IMR-90 (cell line): ENCODE measurements at regions not wholly inside any gene's neighbourhood (a gene's known extent, or its start where the extent isn't known, plus 50 kb on each side); places are given as distances from the start of the nearest gene placed in this dataset.

Experiments
- ATAC-seq: fragments of 200-7000 bp; cut with Tn5 transposase; 2 replicates; pipeline ENCODE4 v1.9.1; 2020; ENCODE audit warnings: low read depth, mild to moderate bottlenecking, moderate library complexity
- BruUV-seq: library from RNA; stranded (reverse); fragments of 400-500 nt; replicated peaks from 2 replicates; lab custom pipeline; 2021; lab: Mats Ljungman, UMichigan
- CTCF ChIA-PET: fragments of 300-600 bp; formaldehyde crosslinking; extraction: SDS; loops from one replicate; lab custom pipeline; 2021; ENCODE audit warnings: antibody characterized with exemption; lab: Yijun Ruan, JAX
- POLR2A ChIA-PET: fragments of 300-600 bp; sonication (Branson Sonifier 250); formaldehyde crosslinking; loops from one replicate; lab custom pipeline; 2022; ENCODE audit warnings: antibody characterized with exemption; ENCODE audit not compliant: unreplicated experiment; lab: Charles Lee
- DNase-seq: peaks from one replicate; pipeline ENCODE4 v3.0.0; 2013
- H2AFZ ChIP-seq: replicated peaks from 2 replicates; pipeline ENCODE3; 2013; ENCODE audit warnings: low read length, mild to moderate bottlenecking; ENCODE audit not compliant: poor library complexity
- H2AK5ac ChIP-seq: 2 replicates; pipeline ENCODE4 v1.6.1; 2013; ENCODE audit warnings: low read depth, low read length, inconsistent platforms
- H2AK9ac ChIP-seq: replicated peaks from 2 replicates; pipeline ENCODE3; 2013; ENCODE audit warnings: mild to moderate bottlenecking, low read depth, low read length, moderate library complexity; ENCODE audit not compliant: poor library complexity
- H2BK120ac ChIP-seq: 2 replicates; pipeline ENCODE4 v1.6.1; 2013; ENCODE audit warnings: low read depth, low read length, inconsistent platforms
- H2BK15ac ChIP-seq: 3 replicates; pipeline ENCODE4 v1.6.1; 2013; ENCODE audit warnings: low read depth, low read length, inconsistent platforms
- H2BK20ac ChIP-seq: 2 replicates; pipeline ENCODE4 v1.6.1; 2013; ENCODE audit warnings: low read depth, mild to moderate bottlenecking, inconsistent platforms, low read length, moderate library complexity
- H2BK5ac ChIP-seq: 2 replicates; pipeline ENCODE4 v1.6.1; 2013; ENCODE audit warnings: mild to moderate bottlenecking, low read depth, low read length, inconsistent platforms; ENCODE audit not compliant: poor library complexity, severe bottlenecking
- H3K14ac ChIP-seq: replicated peaks from 2 replicates; pipeline ENCODE4 v1.6.1; 2013; ENCODE audit warnings: low read depth, low read length, inconsistent platforms
- H3K18ac ChIP-seq: 2 replicates; pipeline ENCODE4 v1.6.1; 2013; ENCODE audit warnings: low read depth, low read length, control low read depth
- H3K23ac ChIP-seq: 2 replicates; pipeline ENCODE4 v1.6.1; 2013; ENCODE audit warnings: low read depth, low read length, inconsistent platforms
- H3K27ac ChIP-seq: 2 replicates; pipeline ENCODE4 v1.5.1; 2013; ENCODE audit warnings: mild to moderate bottlenecking, control low read depth, low read length; ENCODE audit not compliant: insufficient read depth
- H3K27me3 ChIP-seq: 2 replicates; pipeline ENCODE4 v1.6.1; 2013; ENCODE audit warnings: low read length; ENCODE audit not compliant: control insufficient read depth, insufficient read depth
- H3K36me3 ChIP-seq: 2 replicates; pipeline ENCODE4 v1.6.1; 2013; ENCODE audit warnings: low read length, mixed read lengths; ENCODE audit not compliant: control insufficient read depth, insufficient read depth
- H3K4ac ChIP-seq: 2 replicates; pipeline ENCODE4 v1.6.1; 2013; ENCODE audit warnings: low read depth, low read length, inconsistent platforms
- H3K4me1 ChIP-seq: 2 replicates; pipeline ENCODE4 v1.6.1; 2013; ENCODE audit warnings: low read length, mixed read lengths; ENCODE audit not compliant: control insufficient read depth, insufficient read depth
- H3K4me2 ChIP-seq: 2 replicates; pipeline ENCODE4 v1.6.1; 2013; ENCODE audit warnings: low read depth, mild to moderate bottlenecking, control low read depth, low read length, moderate library complexity
- H3K4me3 ChIP-seq: 2 replicates; pipeline ENCODE4 v1.5.1; 2013; ENCODE audit warnings: low read depth, mild to moderate bottlenecking, control low read depth, low read length, moderate library complexity; ENCODE audit not compliant: insufficient read depth
- H3K56ac ChIP-seq: 2 replicates; pipeline ENCODE4 v1.6.1; 2013; ENCODE audit warnings: low read length, inconsistent platforms; ENCODE audit not compliant: insufficient read depth; ENCODE audit errors: extremely low read depth
- H3K79me1 ChIP-seq, 2 experiments: 2 replicates each; pipeline ENCODE4 v1.6.1; 2013; ENCODE audit warnings: low read length in 2 of 2, inconsistent platforms in 1 of 2, low read depth in 1 of 2
- H3K9ac ChIP-seq: 2 replicates; pipeline ENCODE4 v1.6.1; 2013; ENCODE audit warnings: low read depth, low read length, control low read depth
- H3K9me1 ChIP-seq: 2 replicates; pipeline ENCODE4 v1.6.1; 2013; ENCODE audit warnings: low read length, inconsistent platforms; ENCODE audit not compliant: insufficient read depth
- H3K9me3 ChIP-seq: 2 replicates; pipeline ENCODE4 v1.6.1; 2013; ENCODE audit warnings: low read length; ENCODE audit not compliant: control insufficient read depth, insufficient read depth
- H4K20me1 ChIP-seq: 2 replicates; pipeline ENCODE4 v1.6.1; 2013; ENCODE audit warnings: low read length, inconsistent platforms; ENCODE audit not compliant: insufficient read depth
- H4K5ac ChIP-seq: 2 replicates; pipeline ENCODE4 v1.6.1; 2013; ENCODE audit warnings: mild to moderate bottlenecking, low read depth, low read length, control low read depth
- H4K8ac ChIP-seq, 2 experiments: 2 replicates each; pipeline ENCODE4 v1.6.1; 2013; ENCODE audit warnings: low read depth in 2 of 2, low read length in 2 of 2, control low read depth in 1 of 2, inconsistent platforms in 1 of 2
- H4K91ac ChIP-seq: 2 replicates; pipeline ENCODE4 v1.6.1; 2013; ENCODE audit warnings: low read depth, low read length, inconsistent platforms; ENCODE audit not compliant: insufficient read depth
- BHLHE40 ChIP-seq: fragments of 150-350 bp; IDR thresholded peaks from 2 replicates; pipeline ENCODE4 v1.6.1; 2016; ENCODE audit warnings: mild to moderate bottlenecking, low read depth, low read length
- MAFK ChIP-seq: IDR thresholded peaks from 2 replicates; pipeline ENCODE4 v1.6.1; 2012; ENCODE audit warnings: low read depth, low read length, improper control_type of control experiment
- RAD21 ChIP-seq: IDR thresholded peaks from 2 replicates; pipeline ENCODE4 v1.6.1; 2012; ENCODE audit warnings: low read length, improper control_type of control experiment
- RFX5 ChIP-seq: IDR thresholded peaks from 2 replicates; pipeline ENCODE4 v1.8.0; 2012; ENCODE audit warnings: low read depth, mild to moderate bottlenecking, low read length, moderate library complexity
- WGBS, 2 experiments: methylation state at CpG; one replicate each; pipeline versions ENCODE4 v1.1.5 to v1.1.7; 2013; ENCODE audit warnings: missing lambda C conversion rate in 2 of 2; ENCODE audit not compliant: insufficient read length in 1 of 2; ENCODE audit errors: extremely low coverage in 2 of 2; 5-methylcytosine and 5-hydroxymethylcytosine counted together
- dilution Hi-C: fragments of 300-500 bp; cut with HindIII; formaldehyde crosslinking; loops from one replicate; pipeline ENCODE4 v1.14.3; 2018; ENCODE audit warnings: low sequenced_read_pairs; ENCODE audit not compliant: unreplicated experiment
- in situ Hi-C: fragments of 300-500 bp; cut with MboI; formaldehyde crosslinking; loops from 3 replicates; pipeline ENCODE4 v1.14.3; 2019; ENCODE audit warnings: low sequenced_read_pairs, inconsistent platforms, mixed read lengths
- intact Hi-C: fragments of 100-400 bp; cut with micrococcal nuclease; formaldehyde crosslinking; loops from 2 replicates; pipeline ENCODE4 v1.10.0; 2022

GRCh38 chr1:95730986-95731385, 497.0 kb downstream of the RWDD3 start:
- ChIA-PET CTCF (no interaction called here), POLR2A (no interaction called here)
- ATAC-seq, result no peak
- H2AFZ ChIP-seq, result no peak overlapping the region
- DNase-seq, result no peak
- no TSS peak for BruUV-seq
- no peak overlapping the region for H2AK9ac ChIP-seq
- H4K5ac ChIP-seq, result no peak overlapping the region
- H3K4me1 ChIP-seq, result no peaks in the 10 kb centered on the region
- no CpG with 5 or more reads among the region's 3 CpGs for WGBS, 2 experiments
- H3K9me3 ChIP-seq, result no peaks in the 10 kb centered on the region; the same call in 1 of the 2 replicates
- no peak overlapping the region for H2BK20ac ChIP-seq
- dilution Hi-C loops, result no loop called here
- no peak overlapping the region for H2BK15ac ChIP-seq
- intact Hi-C loops, result loop anchor here (10.0 kb wide), 1 partner anchor 274 kb away; no protein-coding TSS in a partner anchor
- H3K4me3 ChIP-seq, result no peak overlapping the region
- no peaks in the 10 kb centered on the region for H3K79me1 ChIP-seq
- H3K23ac ChIP-seq, result no peak overlapping the region
- H4K8ac ChIP-seq, result no peak overlapping the region
- H4K20me1 ChIP-seq, result no peaks in the 10 kb centered on the region
- H3K36me3 ChIP-seq, result no peaks in the 10 kb centered on the region
- no peaks in the 10 kb centered on the region for H3K27me3 ChIP-seq
- H2AK5ac ChIP-seq, result no peak overlapping the region
- H2BK5ac ChIP-seq, result no peak overlapping the region
- TF ChIP-seq MAFK (no peak), RFX5 (no peak), RAD21 (no peak), BHLHE40 (no peak)
- in situ Hi-C loops, result no loop called here
- no peak overlapping the region for H4K91ac ChIP-seq
- H3K56ac ChIP-seq, result no peak overlapping the region
- H3K4me2 ChIP-seq, result no peak overlapping the region
- no peak overlapping the region for H3K9ac ChIP-seq
- no peak overlapping the region for H3K14ac ChIP-seq
- H3K4ac ChIP-seq, result no peak overlapping the region
- no peaks in the 10 kb centered on the region for H3K9me1 ChIP-seq
- no peak overlapping the region for H3K18ac ChIP-seq
- no peak overlapping the region for H3K27ac ChIP-seq
- H2BK120ac ChIP-seq, result no peak overlapping the region
